ENCODE measurements at regions not wholly inside any gene's neighbourhood (a gene's known extent, or its start where the extent isn't known, plus 50 kb on each side); places are given as distances from the start of the nearest gene placed in this dataset.

DNA sequence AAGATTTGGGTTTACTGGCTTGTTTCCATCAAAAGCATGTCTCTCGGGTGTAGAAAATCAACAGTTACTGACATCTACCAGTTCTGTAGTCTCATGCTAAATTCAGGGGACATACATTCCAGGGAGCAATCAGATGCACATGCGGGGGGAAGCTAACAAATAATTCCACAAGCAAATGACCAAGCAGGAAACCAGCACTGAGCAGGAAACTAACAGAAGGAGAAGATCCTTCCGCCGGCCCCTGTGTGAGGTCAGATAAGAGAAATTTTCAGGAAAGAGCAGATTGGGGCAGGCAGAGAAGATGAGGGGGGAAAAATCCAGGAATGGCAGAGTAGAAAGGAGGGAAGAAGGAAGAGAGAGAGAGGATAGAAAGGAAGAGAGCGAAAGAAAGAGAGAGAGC, 127.6 kb upstream of the TMCC3 start:
- intact Hi-C loops (cut with DNase I) = no loop called here
- Histone ChIP-seq H3K36me3 (no peaks in the 10 kb centered on the region), H3K4me3 (no peak overlapping the region), H3K9me3 (no peaks in the 10 kb centered on the region), H3K27me3 (replicated peaks; ENCODE audit: insufficient read depth) (no peaks in the 10 kb centered on the region), H3K27ac (no peak overlapping the region), H3K4me1 (replicated peaks) (no peaks in the 10 kb centered on the region)
- no peak for DNase-seq (ENCODE audit: low spot score)
- WGBS = 76% methylated on average over 5 of the region's 5 CpGs
- TF ChIP-seq POLR2AphosphoS5 (IDR thresholded peaks at IDR 0.05) (no peak), POLR2A (IDR thresholded peaks at IDR 0.05) (no peak)
- TF ChIP-seq, protein P1, sequence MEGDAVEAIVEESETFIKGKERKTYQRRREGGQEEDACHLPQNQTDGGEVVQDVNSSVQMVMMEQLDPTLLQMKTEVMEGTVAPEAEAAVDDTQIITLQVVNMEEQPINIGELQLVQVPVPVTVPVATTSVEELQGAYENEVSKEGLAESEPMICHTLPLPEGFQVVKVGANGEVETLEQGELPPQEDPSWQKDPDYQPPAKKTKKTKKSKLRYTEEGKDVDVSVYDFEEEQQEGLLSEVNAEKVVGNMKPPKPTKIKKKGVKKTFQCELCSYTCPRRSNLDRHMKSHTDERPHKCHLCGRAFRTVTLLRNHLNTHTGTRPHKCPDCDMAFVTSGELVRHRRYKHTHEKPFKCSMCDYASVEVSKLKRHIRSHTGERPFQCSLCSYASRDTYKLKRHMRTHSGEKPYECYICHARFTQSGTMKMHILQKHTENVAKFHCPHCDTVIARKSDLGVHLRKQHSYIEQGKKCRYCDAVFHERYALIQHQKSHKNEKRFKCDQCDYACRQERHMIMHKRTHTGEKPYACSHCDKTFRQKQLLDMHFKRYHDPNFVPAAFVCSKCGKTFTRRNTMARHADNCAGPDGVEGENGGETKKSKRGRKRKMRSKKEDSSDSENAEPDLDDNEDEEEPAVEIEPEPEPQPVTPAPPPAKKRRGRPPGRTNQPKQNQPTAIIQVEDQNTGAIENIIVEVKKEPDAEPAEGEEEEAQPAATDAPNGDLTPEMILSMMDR (IDR thresholded peaks at IDR 0.05) = no peak

DNA sequence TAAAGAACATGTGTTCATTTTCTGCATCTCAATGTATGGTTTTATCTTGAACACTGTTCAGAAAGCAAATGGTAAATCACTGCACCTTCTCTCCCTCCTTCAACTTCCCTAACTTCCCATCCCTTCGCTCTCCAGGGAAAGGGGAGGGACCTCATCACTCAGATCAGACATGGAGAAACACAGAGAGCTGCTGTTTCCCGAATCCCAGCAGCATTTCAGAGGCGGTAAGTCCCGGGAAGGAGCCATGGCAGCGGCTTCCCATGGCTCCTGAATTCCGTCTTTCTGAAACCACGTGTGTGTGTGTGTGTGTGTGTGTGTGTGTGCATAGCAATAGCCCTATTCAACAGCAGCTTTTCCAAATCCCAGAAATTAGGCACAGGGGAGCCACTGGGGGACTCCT, 125.4 kb upstream of the TMCC3 start:
- no peak overlapping the region for H3K4me3 ChIP-seq
- no peaks in the 10 kb centered on the region for H3K4me1 ChIP-seq (replicated peaks)
- H3K27me3 ChIP-seq (replicated peaks; ENCODE audit: insufficient read depth) = no peaks in the 10 kb centered on the region
- WGBS = 87% methylated on average over 7 of the region's 7 CpGs
- H3K27ac ChIP-seq = no peak overlapping the region
- TF ChIP-seq POLR2AphosphoS5 (IDR thresholded peaks at IDR 0.05) (no peak), POLR2A (IDR thresholded peaks at IDR 0.05) (no peak)
- TF ChIP-seq, protein P1 (IDR thresholded peaks at IDR 0.05) = no peak
- H3K9me3 ChIP-seq = no peaks in the 10 kb centered on the region
- no peak for DNase-seq (ENCODE audit: low spot score)
- intact Hi-C loops (cut with DNase I) = no loop called here
- H3K36me3 ChIP-seq = no peaks in the 10 kb centered on the region

GRCh38 chr12:94771741-94772140, 121.4 kb upstream of the TMCC3 start:
- no peak for TF ChIP-seq POLR2A (IDR thresholded peaks at IDR 0.05)
- no peak for TF ChIP-seq POLR2AphosphoS5 (IDR thresholded peaks at IDR 0.05)
- TF ChIP-seq, protein P1 (IDR thresholded peaks at IDR 0.05) = no peak
- intact Hi-C loops (cut with DNase I) = no loop called here

GRCh38 chr12:94771199-94771598, 120.8 kb upstream of the TMCC3 start:
- peak overlapping the region in 1 of 2 donors; percentile 43 for H3K27ac ChIP-seq

More at GRCh38 chr12:94771741-94772140, 121.4 kb upstream of the TMCC3 start:
- H3K4me1 ChIP-seq (replicated peaks) = peaks cover 4% of the 10 kb centered on the region
- WGBS = 81% methylated on average over 5 of the region's 5 CpGs
- H3K27me3 ChIP-seq (replicated peaks; ENCODE audit: insufficient read depth) = no peaks in the 10 kb centered on the region
- H3K36me3 ChIP-seq = no peaks in the 10 kb centered on the region
- no peak overlapping the region for H3K27ac ChIP-seq
- no peaks in the 10 kb centered on the region for H3K9me3 ChIP-seq
- no peak for DNase-seq (ENCODE audit: low spot score)
- no peak overlapping the region for H3K4me3 ChIP-seq

DNA sequence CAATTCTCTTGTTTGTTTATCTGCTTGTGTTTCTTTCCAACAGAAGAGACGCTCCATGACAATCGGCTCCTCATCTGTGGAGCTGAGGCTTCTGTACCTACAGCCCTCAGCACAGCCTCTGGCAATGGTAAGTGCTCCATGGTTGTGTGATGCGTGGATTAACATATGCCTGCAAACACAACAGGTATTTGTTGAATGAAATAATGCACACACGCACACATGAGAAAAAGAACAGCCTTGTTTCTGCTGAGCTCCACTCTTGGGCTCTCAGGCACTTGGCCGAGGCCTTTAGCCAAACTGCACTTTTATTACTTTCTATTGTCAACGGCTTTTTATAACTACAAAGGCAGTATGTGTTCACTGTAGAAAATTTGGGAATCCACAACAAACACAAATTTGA, 120.4 kb upstream of the TMCC3 start:
- peak; percentile 27 for DNase-seq (ENCODE audit: low spot score)
- TF ChIP-seq POLR2AphosphoS5 (IDR thresholded peaks at IDR 0.05) (no peak), POLR2A (IDR thresholded peaks at IDR 0.05) (no peak)
- TF ChIP-seq, protein P1 (IDR thresholded peaks at IDR 0.05) = no peak
- intact Hi-C loops (cut with DNase I) = no loop called here
- H3K27ac ChIP-seq = peak overlapping the region; percentile 43 to 50
- no peaks in the 10 kb centered on the region for H3K36me3 ChIP-seq
- no peaks in the 10 kb centered on the region for H3K9me3 ChIP-seq
- H3K4me3 ChIP-seq = no peak overlapping the region
- WGBS = 15% methylated on average over 6 of the region's 6 CpGs
- H3K27me3 ChIP-seq (replicated peaks; ENCODE audit: insufficient read depth) = no peaks in the 10 kb centered on the region
- peaks cover 4% of the 10 kb centered on the region for H3K4me1 ChIP-seq (replicated peaks)

More at GRCh38 chr12:94771199-94771598, 120.8 kb upstream of the TMCC3 start:
- Histone ChIP-seq H3K4me1 (replicated peaks) (peaks cover 4% of the 10 kb centered on the region), H3K36me3 (no peaks in the 10 kb centered on the region), H3K4me3 (no peak overlapping the region), H3K27me3 (replicated peaks; ENCODE audit: insufficient read depth) (no peaks in the 10 kb centered on the region), H3K9me3 (no peaks in the 10 kb centered on the region)
- no peak for TF ChIP-seq POLR2A (IDR thresholded peaks at IDR 0.05)
- TF ChIP-seq, protein P1 (IDR thresholded peaks at IDR 0.05) = no peak
- no peak for TF ChIP-seq POLR2AphosphoS5 (IDR thresholded peaks at IDR 0.05)
- no peak for DNase-seq (ENCODE audit: low spot score)
- intact Hi-C loops (cut with DNase I) = no loop called here
- WGBS = 28% methylated on average over 4 of the region's 4 CpGs

Data from prostate gland (tissue), 2 donors.